ENCODE measurements at regions not wholly inside any gene's neighbourhood (a gene's known extent, or its start where the extent isn't known, plus 50 kb on each side); places are given as distances from the start of the nearest gene placed in this dataset.

- Histone ChIP-seq H3K4me3 (ENCODE audit: control extremely low read depth in 1 of 5, extremely low read depth in 1 of 5, insufficient read depth in 1 of 5, low read depth in 2 of 5, low read length in 4 of 5) (no peak overlapping the region), H3K4me2 (replicated peaks; ENCODE audit: low read depth, low read length, poor library complexity, severe bottlenecking) (no peak overlapping the region), H3K9ac (ENCODE audit: low read length) (no peak overlapping the region), H3K9me3 (ENCODE audit: control extremely low read depth in 1 of 3, control insufficient read depth in 2 of 3, insufficient read depth in 1 of 3, low read length in 2 of 3) (peaks cover 0 to 11% (median 0%) of the 10 kb centered on the region in 3 donors), H3K79me2 (ENCODE audit: control insufficient read depth, insufficient read depth, low read length) (no peaks in the 10 kb centered on the region), H3K27me3 (replicated peaks in 1 of 4; ENCODE audit: control extremely low read depth in 1 of 4, control insufficient read depth in 3 of 4, insufficient read depth in 4 of 4, low read length in 3 of 4) (no peaks in the 10 kb centered on the region), H3K27ac (ENCODE audit: low read length in 2 of 2) (no peak overlapping the region), H3K4me1 (ENCODE audit: control insufficient read depth in 2 of 2, insufficient read depth in 2 of 2, low read length in 2 of 2) (no peaks in the 10 kb centered on the region), H4K20me1 (ENCODE audit: control insufficient read depth, insufficient read depth, low read length, poor library complexity, severe bottlenecking) (no peaks in the 10 kb centered on the region), H3K36me3 (replicated peaks in 1 of 2; ENCODE audit: control extremely low read depth in 1 of 2, control insufficient read depth in 1 of 2, extremely low read depth in 1 of 2, insufficient read depth in 2 of 2, low read length in 1 of 2) (no peaks in the 10 kb centered on the region), H2AFZ (ENCODE audit: insufficient read depth, low read depth, low read length, poor library complexity, severe bottlenecking) (no peak overlapping the region)
- Mint-ChIP-seq H3K27ac (no peak overlapping the region), H3K4me3 (no peak overlapping the region), H3K27me3 (no peaks in the 10 kb centered on the region), H3K4me1 (no peaks in the 10 kb centered on the region), H3K9me3 (ENCODE audit: insufficient read depth) (no peaks in the 10 kb centered on the region)
- TF ChIP-seq EZH2 (IDR thresholded peaks at IDR 0.05; ENCODE audit: borderline replicate concordance, insufficient read depth, low read depth, low read length, poor library complexity, severe bottlenecking) (no peak), CTCF (IDR thresholded peaks at IDR 0.05) (no peak)
- 91% methylated on average over 2 of the region's 3 CpGs for WGBS (ENCODE audit: insufficient coverage)
- ChIA-PET POLR2A (no interaction called here), CTCF (interaction anchor here (1.8 kb wide), 1 partner anchor 11 kb away, joined by 5 read pairs; no protein-coding TSS in a partner anchor)
- no peak for DNase-seq
- no peak for ATAC-seq (ENCODE audit: low read depth)
- intact Hi-C loops (cut with micrococcal nuclease) = no loop called here
Measured at GRCh38 chr7:19480383-19480782, 228.5 kb downstream of the POLR1F start.

DNA sequence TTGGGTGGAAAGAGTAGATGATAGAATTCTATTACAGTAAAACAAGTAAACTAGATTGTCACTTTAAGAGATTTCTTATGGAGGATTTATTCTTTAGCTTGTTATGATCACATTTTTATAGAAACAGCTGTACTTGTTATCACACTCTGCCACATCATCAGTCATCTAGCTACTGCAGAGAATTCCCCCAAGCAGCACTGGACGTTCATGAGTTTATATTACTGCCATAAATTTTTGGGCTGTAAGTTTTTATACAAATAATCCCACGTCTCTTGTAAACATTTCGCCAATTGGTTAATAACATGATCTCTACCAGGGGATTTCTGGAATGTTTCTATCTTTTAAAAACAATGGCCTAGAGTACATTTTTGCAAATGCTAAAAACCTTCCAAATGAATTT lies 238.8 kb downstream of the POLR1F start:
- no peak overlapping the region for H3K4me3 Mint-ChIP-seq
- H3K27me3 ChIP-seq (replicated peaks in 1 of 4; ENCODE audit: control extremely low read depth in 1 of 4, control insufficient read depth in 3 of 4, insufficient read depth in 4 of 4, low read length in 3 of 4) = no peaks in the 10 kb centered on the region
- no peak overlapping the region for H3K9ac ChIP-seq (ENCODE audit: low read length)
- intact Hi-C loops (cut with micrococcal nuclease) = no loop called here
- H3K36me3 ChIP-seq (replicated peaks in 1 of 2; ENCODE audit: control extremely low read depth in 1 of 2, control insufficient read depth in 1 of 2, extremely low read depth in 1 of 2, insufficient read depth in 2 of 2, low read length in 1 of 2) = no peaks in the 10 kb centered on the region
- no peak overlapping the region for H3K27ac Mint-ChIP-seq
- POLR2A ChIA-PET = no interaction called here
- ATAC-seq (ENCODE audit: low read depth) = no peak
- WGBS (ENCODE audit: insufficient coverage) = no CpG with 5 or more reads among the region's 3 CpGs
- H3K9me3 Mint-ChIP-seq (ENCODE audit: insufficient read depth) = no peaks in the 10 kb centered on the region
- no peaks in the 10 kb centered on the region for H3K27me3 Mint-ChIP-seq
- TF ChIP-seq CTCF (IDR thresholded peaks at IDR 0.05) (no peak), EZH2 (IDR thresholded peaks at IDR 0.05; ENCODE audit: borderline replicate concordance, insufficient read depth, low read depth, low read length, poor library complexity, severe bottlenecking) (no peak)
- no peaks in the 10 kb centered on the region for H3K4me1 Mint-ChIP-seq
- H3K4me2 ChIP-seq (replicated peaks; ENCODE audit: low read depth, low read length, poor library complexity, severe bottlenecking) = no peak overlapping the region
- H3K79me2 ChIP-seq (ENCODE audit: control insufficient read depth, insufficient read depth, low read length) = no peaks in the 10 kb centered on the region
- no peak overlapping the region for H2AFZ ChIP-seq (ENCODE audit: insufficient read depth, low read depth, low read length, poor library complexity, severe bottlenecking)
- DNase-seq = no peak
- CTCF ChIA-PET = no interaction called here
- H3K4me3 ChIP-seq (ENCODE audit: control extremely low read depth in 1 of 5, extremely low read depth in 1 of 5, insufficient read depth in 1 of 5, low read depth in 2 of 5, low read length in 4 of 5) = no peak overlapping the region
- no peak overlapping the region for H3K27ac ChIP-seq (ENCODE audit: low read length in 2 of 2)
- no peaks in the 10 kb centered on the region for H3K4me1 ChIP-seq (ENCODE audit: control insufficient read depth in 2 of 2, insufficient read depth in 2 of 2, low read length in 2 of 2)
- no peaks in the 10 kb centered on the region for H4K20me1 ChIP-seq (ENCODE audit: control insufficient read depth, insufficient read depth, low read length, poor library complexity, severe bottlenecking)
- H3K9me3 ChIP-seq (ENCODE audit: control extremely low read depth in 1 of 3, control insufficient read depth in 2 of 3, insufficient read depth in 1 of 3, low read length in 2 of 3) = no peaks in the 10 kb centered on the region

Measured in B cell (primary cell).